ENCODE measurements at regions not wholly inside any gene's neighbourhood (a gene's known extent, or its start where the extent isn't known, plus 50 kb on each side); places are given as distances from the start of the nearest gene placed in this dataset.

GRCh38 chr3:73832426-73832825 lies 207.7 kb upstream of the PDZRN3 start:
- TF ChIP-seq POLR2AphosphoS5 (IDR thresholded peaks at IDR 0.05) (no peak), CTCF (IDR thresholded peaks at IDR 0.05 in 8 of 11, conservative IDR thresholded peaks at IDR 0.05 in 3 of 11) (no peak), POLR2A (IDR thresholded peaks at IDR 0.05) (no peak)
